ENCODE measurements at regions not wholly inside any gene's neighbourhood (a gene's known extent, or its start where the extent isn't known, plus 50 kb on each side); places are given as distances from the start of the nearest gene placed in this dataset.

DNA sequence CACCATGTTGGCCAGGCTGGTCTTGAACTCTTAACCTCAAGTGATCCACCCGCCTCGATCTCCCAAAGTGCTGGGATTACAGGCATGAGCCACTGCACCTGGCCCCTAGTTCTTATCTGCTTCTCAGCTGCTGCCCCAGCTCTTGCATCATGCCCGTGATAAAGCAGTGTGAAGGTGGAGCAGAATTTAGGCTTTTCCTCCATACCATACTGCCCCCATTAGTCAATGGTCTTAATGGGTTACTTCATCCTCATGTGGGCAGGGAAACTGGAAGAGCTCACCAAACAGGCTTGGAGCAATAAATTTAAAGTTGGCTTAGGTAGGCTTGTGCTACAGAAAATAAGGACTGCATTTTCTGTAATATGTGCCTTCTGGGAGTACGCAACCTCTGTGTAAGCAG is 636.9 kb upstream of the BOD1L1 start:
- DNase-seq = peak; percentile 21

DNA sequence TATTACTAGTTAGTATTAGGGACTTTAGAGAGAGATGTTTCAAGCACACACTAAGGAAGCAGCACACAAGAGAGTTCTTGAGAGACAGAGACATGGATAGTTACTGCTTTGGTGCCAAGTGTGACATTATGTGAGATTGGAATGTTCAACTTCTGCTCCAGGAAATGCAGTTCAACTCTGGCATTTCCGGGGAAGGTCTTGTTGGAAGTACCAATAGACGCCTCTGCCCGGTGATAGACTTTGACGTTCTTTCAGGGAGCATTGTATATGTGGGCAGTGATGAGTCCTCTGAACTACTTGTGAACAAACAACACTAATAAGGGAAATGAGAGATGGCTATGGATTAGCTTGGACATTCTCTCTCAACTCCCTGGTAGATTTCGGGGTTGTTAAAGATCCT is 638.1 kb upstream of the BOD1L1 start:
- no peak for DNase-seq

DNA sequence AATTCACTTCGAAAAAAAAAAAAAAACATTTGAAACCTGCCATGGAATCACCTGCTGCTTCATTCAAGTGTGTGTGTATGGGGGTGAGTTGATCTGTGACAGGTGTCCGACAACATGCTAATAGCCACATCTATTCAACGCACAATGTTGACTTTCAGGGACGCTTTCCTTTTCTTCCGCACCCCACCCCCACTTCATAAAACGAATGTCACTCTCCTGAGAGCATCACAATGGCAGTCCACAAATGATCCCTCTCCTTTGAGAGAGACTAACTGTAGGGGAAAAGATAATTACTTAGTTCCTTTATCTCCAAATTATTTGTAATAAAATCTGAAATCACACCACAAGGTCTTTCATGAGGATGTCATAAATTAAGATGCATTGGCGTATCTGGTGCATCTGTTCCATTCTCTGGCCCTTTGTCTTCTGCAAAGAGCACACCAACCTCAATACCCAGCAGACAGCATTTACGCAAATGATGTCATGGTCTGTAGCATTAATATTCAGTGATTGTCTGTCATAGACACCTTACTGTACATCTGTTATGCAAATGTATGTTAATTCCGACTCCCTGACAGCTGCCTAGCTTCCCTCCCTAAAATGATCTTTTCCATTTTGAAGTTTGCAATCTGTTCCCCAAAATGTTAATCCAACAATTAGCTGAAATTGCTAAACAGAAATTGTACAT is 640.0 kb upstream of the BOD1L1 start:
- no peak for DNase-seq

DNA sequence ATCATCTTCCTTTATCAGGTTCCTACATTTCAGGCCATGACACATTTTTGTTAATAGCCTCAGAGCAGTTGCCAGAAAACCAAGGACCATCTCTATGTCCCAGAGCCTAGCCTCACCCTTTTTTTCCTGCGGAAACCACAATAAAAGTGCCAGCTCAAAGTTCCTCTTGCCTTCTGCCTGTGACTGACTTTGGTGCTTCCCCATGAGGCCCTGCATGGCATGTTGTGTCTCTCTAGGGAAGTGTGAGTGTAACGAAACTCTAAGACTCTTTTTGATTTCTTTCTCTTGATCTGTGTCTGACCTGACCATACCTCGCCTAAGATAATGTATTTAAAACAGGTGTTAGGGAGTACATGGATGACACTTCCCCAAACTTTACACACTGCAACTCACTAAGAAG is 642.3 kb upstream of the BOD1L1 start:
- DNase-seq = peak; percentile 88

DNA sequence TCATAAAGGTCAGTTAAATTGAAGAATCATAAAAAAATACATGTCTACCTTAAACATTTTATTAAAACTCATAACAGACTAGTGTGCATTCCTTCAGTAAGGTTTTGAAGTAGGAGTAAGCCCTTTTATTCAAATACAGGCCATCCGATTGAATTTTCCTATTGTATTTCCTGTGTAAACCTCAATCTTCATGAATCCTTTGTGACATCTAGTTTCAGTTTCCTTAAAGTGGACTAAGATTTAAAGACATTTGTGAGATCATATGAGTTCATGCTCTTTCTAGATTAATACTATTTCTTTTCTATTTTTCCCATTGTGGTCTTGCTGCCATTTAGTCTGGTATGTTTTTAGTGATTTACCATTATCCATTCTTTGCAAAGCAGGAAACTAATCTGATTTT is 644.7 kb upstream of the BOD1L1 start:
- peak; percentile 20 for DNase-seq

DNA sequence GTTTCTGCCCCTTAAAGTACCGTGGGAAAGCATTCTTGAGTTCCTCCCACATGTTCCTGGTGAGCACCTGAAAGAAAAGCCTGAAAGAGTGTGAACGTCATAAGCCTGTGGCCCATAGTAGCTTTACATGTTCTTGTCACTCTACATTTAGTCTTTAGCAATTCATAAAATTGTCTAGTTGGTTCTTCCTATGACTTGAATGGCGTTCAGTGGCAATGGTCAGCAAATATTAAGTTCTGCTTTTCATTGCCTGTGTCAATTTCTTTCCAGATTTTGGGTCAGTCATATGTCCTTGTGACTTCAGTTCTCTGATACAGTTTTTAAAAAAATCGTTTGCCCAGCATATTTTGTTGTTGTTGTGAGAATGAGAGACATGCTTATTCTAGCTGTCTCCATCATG is 650.0 kb upstream of the BOD1L1 start:
- no peak for DNase-seq

DNA sequence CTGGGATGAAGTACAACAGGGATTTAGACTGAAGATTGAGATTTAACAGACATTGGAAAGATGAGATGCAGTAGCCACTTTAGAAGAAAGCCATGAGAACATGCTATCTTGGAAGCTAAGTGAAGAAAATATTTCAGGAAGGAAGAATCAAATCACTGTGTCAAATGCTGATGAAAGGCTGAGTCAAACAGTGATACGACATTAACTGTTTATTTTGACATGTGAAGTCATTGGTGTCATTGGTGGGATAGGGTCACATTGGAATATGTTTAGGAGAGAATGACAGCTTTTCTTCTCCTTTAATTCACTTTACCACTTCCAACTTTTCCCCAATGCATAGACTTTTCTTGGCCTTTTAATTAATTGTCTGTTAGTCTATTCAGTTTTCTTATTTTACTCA is 653.0 kb upstream of the BOD1L1 start:
- no peak for DNase-seq

DNA sequence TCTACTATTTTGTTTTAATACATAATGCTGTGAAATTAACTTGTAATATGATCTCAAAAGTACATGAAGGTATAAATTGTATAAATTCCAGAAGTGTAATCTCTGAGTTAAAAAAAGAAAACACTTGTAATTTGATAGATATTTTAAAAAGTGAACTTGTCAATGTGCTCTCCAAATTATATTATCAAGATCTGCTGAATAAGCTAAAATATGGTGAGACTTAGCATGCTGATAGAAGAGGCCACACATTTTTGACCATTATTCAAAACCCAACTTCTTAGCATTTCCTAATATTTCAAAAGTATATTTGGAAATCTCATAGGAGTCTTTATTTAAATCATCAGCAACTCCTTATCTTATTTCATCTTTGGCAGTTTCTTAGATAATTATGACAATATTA is 657.1 kb upstream of the BOD1L1 start:
- no peak for DNase-seq

DNA sequence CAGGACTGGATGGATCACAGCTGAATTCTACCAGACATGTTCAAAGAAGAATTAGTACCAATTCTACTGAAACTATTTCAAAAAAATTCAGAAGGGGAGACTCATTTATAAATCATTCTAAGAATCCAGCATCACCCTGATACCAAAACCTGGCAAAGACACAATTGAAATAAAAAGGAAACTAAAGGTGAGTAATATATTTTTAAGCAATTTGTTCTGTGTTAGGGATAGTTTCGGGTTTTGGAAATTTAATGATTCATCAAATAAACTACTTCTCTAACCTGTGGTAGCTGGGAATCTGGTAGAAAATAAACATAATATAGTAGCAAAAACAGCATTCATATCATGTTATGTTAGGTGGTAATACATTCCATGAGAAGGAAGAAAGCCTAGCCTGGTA is 662.2 kb upstream of the BOD1L1 start:
- DNase-seq = no peak

DNA sequence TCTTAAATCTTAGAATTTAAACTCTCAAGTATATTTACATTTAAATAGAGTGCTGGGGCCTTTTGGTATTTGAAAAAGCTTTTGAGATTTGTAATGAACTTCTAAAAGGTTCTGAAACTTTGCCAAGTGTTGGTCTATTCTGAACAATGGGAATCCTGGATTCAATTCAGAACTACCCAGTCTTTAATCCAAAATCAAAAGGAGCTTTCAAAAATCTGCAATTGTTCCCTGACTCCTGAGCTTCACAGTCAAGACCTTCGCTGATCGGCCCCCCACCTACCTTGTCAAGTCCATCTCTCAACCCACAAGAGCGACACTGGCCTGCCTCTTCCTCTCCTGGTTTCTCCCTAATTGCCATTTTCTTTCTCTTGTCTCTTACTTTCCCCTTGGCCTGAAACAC is 666.1 kb upstream of the BOD1L1 start:
- DNase-seq = no peak

DNA sequence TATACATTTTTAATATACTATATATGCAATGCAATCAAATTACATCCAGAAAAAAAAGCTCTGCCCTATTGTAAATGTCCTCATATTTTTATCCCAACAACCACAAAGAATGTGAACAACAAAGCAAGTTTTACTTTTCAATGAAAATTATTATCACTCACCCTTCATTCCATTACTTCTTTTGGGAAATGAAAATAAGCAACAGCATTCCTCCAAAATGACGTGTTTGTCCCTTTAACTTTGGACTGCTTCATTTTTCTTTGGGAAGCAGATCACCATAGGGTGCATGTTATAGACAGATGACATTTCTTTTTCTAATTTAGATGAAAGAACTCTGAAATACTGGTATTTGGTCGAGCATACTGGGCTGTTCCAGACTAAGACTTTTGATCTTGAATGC is 667.1 kb upstream of the BOD1L1 start:
- DNase-seq = no peak

DNA sequence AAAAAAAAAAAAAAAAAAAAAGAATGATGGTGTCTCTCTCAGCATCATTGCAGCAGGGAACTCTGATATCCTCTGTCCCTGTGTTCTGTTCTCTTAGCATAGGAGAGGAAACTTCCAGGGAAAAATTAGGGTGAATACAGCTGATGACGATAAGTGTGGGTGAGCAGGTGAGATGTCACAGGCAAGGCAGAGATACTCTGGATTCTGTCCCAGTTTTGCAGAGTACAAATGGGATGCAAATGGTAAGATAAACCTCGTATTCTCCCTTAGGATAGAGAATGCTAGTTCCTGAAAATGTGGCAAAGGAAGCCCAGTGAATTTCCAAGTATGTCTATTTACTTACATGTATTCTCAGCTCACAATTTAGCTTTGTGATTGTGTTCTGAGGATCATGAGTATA is 671.6 kb upstream of the BOD1L1 start:
- no peak for DNase-seq

DNA sequence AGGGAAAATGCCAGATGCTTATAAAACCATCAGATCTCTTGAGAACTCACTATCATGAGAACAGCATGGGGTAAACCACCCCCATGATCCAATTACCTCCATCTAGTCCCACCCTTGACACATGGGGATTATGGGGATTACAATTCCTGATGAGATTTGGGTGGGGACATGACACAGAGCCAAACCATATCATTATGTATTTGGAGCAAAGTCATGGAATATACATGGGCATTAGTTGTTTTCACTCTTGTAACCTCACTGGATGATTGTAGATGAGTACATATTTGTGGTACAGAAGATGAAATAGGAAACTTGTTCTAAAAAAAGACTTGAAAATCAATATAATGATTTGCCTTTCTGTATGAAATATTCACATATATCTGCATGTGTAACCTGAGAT is 674.5 kb upstream of the BOD1L1 start:
- DNase-seq = no peak

DNA sequence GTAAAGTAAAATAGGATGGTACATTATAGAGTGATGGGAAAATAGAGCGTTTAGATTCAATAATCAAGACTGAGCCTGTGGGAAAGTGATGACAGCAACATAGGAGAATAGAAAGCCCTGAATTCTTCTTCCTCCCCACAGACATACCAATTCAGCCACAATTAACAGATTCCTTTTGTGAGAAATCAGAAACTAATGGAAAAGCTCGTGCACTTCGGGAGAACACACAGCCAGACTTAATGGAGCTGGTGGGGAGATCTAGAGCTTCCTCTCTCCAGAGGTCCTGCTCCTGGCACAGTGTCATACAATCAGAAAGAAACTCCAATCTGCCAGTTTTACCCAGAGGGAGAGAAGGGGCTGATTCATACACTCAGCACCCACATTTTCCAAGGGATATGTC is 676.3 kb upstream of the BOD1L1 start:
- no peak for DNase-seq

DNA sequence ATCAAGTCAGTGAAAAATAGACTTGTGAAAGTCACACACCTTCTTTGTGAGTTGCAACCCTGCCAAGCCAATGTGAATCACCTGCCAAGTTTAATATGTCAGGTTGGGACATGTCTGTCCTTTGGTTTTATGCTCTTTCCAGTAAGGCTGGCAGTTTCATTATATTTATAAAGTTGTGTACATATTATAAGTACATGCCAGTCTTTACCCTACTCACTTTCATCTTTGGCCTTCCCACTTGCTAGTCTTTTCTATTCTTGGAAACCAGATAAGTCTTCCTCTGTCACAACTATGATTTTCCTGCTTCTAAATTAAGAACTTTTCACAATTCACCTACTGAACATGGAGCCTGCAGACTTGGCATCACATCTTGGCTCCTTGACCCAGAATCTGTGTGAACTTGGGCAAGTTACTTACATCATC is 680.7 kb upstream of the BOD1L1 start:
- DNase-seq = no peak

DNA sequence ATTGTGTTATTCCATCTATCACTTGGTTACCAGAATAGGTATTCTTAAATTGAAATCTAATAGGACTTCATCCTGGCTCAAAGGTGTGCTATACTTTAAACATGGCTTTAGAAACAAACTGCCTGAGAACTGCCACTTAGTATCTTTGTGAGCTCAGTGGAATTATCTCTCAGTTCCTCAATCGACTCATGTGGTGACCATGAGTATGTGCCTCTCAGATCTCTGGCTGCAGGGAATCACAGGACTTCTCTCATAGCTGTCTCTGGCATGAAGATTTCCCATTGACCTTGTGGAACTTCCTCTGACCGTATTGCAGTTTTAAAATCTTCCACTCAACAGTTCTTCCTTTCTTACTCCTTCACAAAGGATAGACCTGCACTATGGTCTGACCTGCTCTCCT is 681.9 kb upstream of the BOD1L1 start:
- no peak for DNase-seq

DNA sequence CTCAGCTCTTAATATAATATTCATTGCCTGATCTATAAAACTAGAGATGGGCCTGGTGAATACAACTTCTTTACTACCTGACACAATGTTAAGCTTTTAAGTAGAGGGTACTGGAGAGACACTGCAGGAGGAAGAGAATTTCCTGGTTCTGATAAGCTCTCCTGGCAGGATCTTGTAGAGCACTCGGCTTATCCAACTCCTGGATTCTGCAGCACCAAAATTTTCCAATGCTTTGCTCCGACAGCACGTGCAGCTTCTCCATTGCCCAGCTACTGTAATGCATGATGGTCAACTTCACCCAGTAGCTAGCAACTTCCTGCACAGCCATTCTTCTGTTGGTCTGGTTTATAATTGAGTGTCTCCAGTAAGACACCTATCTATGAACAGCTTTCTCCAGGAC is 686.2 kb upstream of the BOD1L1 start:
- no peak for DNase-seq

DNA sequence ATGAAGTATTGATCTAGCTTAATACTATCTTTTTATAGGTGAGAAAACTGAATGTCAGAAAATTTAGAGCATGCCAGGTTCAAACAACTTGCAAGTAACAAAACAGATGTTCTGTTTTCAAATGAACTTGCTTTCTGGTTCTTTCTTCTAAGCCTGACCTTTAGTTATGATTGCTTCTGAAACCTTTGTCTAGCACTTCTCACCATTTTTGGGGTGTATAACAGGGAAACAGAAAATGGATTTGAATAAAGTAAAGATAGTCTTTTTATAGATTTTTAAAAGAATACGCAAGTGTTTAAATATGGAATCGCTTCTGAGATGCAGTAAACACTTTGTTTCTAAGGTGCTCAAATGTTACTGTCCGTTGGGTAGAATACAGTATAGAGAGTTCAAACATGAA is 687.2 kb upstream of the CPEB2 start:
- DNase-seq = no peak

DNA sequence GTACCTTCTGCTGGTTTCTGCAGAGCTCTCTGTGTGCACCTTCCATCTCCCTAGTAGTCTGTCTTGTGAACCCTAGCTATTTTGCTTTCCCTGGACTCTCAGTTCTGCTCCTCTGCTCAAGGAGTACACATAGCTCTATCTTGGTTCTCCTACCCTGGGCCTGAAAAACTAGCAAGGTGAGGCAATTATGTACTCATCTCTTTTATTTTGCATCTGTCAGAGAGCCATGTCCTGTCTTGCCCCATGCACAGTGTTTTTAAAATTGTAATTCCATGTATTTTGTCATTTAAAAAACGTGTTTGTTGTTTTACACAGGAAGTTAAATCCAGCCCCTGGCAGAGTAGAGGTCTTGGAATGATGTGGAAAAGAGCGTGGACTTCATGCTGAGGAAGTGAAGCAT is 684.9 kb upstream of the CPEB2 start:
- no peak for DNase-seq

DNA sequence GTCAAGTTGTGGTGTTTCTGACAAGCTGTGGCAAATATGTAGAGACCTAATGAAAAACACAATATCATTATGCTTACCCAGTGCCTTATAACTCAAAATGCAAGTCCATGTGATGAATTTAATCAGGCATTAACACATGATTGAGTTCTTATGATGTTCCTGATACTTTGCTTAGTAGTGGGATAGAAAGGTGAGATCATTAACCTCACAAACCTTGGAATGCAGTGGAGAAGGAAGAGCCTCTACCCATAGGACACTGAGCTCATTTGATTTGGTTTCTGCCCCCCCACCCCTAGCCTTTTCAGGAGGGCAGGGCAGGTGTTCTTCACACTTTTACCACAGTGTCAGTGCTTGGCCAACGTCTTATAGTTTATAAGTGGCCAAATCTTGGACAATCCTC is 683.6 kb upstream of the CPEB2 start:
- DNase-seq = no peak

DNA sequence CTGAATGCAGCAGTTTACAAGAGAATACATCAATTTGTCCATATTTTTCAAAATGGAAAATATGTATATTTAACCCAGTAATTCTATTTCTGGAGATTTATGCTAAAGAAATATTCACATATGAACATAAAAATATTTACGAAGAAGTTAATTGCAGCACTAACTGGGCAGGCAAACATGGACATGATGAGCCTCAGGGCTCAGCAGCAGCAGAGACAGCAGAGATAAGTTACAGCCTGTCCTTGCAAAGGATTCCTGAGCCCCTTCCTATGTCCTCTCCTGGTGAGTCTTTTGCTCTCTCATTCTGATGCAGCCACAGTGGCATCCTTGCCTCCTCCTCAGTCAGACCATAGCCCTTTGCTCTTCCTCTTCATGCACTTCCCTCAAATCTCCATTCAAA is 680.6 kb upstream of the CPEB2 start:
- DNase-seq = no peak

DNA sequence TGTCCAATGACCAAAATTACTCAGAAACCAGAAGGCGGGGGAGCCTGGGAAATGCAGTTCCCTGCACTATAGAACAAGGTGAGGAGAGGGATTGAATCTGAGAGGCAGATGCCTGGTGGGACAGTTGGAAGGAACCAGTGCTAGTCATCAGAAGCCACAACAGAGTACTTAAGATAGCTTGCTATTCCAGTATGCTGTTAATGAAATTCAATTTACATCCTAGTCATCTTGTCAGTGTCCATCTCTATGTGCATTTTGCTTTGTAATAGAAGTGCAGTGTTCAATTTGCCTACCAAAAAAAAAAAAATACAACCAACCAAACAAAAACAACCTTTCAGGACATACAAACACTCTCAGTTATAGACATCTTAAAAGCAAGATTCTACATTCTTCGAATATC is 679.1 kb upstream of the CPEB2 start:
- no peak for DNase-seq

DNA sequence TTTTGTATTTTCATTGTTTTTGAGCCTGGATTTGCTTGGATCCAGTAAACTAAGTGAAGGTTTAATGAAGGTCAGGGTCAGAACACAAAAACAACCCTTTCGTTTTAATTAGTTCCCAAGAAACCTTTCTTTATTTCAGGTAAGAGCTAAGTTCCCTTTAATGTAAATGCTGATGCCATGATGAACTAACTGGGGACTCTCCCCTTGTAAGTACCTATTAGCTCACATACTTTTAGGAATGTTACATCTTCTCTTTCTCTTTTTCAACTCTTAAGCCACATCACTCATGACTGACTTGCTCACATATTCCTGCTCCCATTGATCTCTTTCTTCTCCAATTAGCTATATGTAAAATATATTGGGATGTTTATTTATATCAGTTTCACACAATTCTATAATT is 673.1 kb upstream of the CPEB2 start:
- no peak for DNase-seq

DNA sequence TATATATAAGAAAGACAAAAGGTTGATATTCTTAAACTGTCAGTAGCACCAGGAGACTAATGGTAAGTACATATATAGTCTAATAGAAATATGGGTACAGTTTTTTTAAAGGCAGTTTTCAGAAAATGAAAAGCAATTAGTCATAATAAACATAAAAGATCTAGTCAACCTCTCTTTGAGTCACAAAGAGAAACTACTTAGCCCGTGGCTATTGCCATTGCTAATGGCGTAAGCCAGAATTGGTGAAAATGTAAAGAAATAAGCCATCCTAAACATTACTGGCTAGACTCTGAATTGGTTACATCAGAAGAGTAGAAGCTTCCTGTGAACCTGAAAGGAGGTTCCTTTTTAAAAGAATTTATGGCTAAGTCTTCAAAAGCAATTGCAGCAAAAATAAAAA is 668.7 kb upstream of the CPEB2 start:
- DNase-seq = no peak

DNA sequence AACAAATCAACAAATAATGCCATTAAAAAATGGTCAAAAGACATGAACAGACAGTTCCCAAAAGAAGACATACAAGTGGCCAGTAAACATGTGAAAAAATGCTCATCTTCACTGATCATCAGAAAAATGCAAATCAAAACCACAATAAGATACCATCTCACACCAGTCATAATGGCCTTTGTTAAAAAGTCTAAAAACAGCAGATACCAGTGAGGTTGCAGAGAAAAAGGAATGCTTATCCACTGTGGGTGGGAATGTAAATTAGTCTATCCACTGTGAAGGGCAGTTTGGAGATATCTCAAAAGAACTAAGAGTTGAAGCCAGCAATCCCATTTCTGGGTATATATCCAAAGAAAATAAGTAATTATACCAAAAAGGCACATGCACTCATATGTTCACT is 668.1 kb upstream of the CPEB2 start:
- DNase-seq = no peak

DNA sequence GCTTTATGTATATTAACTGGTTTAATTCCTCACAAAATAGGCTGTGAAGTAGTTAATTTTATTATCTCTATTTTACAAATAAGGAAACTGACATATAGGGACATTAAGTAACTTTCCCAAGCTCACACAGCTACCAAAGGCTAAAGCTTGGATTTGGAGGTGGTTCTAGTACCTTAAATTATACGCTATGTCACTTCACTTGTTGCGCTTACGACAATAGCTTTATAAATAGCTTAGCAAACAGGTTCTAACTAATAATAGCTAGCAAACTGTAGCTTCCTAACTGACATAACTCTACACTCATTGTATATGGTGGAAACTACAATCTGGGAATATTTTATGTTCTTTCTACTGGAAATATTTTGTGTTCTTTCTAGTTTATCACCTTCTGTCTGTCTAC is 666.4 kb upstream of the CPEB2 start:
- DNase-seq = no peak

All from hematopoietic multipotent progenitor cell treated with erythropoietin and hydrocortisone succinate and interleukin-3 and kit ligand, for 4 days (in vitro differentiated cells).